Omental fat pad (tissue), 3 donors: ENCODE measurements at regions not wholly inside any gene's neighbourhood (a gene's known extent, or its start where the extent isn't known, plus 50 kb on each side); places are given as distances from the start of the nearest gene placed in this dataset.
"Not testable (repeated sequence)": the region's sequence is repeated elsewhere in the genome, so short reads cannot be mapped to it uniquely, and the experiment has no call there.

Source experiments
- ATAC-seq: fragments of 150-250 bp; one replicate; pipeline ENCODE4 v1.9.1; 2016; ENCODE audit warnings: mild to moderate bottlenecking, moderate library complexity; ENCODE audit not compliant: low FRiP score
- DNase-seq: peaks from one replicate; pipeline ENCODE4 v3.0.0-alpha.2; 2019; ENCODE audit warnings: low spot score
- CTCF ChIP-seq, 3 donors: fragments of 450-650 bp; IDR thresholded peaks; one replicate each; pipeline ENCODE4 v1.5.1; 2016 to 2017; ENCODE audit warnings: antibody characterized with exemption in 3 of 3, mild to moderate bottlenecking in 3 of 3, moderate library complexity in 2 of 3

GRCh38 chr7:119838444-119838843, 434.5 kb upstream of the KCND2 start:
- no peak for TF ChIP-seq CTCF (IDR thresholded peaks at IDR 0.05)
- no peak for DNase-seq
- no peak for ATAC-seq

- DNase-seq (no peak), ATAC-seq (no peak)
- no peak for TF ChIP-seq CTCF (IDR thresholded peaks at IDR 0.05)
Observed at GRCh38 chr7:119842337-119842736, 430.6 kb upstream of the KCND2 start.

GRCh38 chr7:119842786-119843185, 430.2 kb upstream of the KCND2 start:
- ATAC-seq, result no peak
- no peak for TF ChIP-seq CTCF (IDR thresholded peaks at IDR 0.05)
- no peak for DNase-seq

- ATAC-seq (no peak), DNase-seq (no peak)
- TF ChIP-seq CTCF (IDR thresholded peaks at IDR 0.05), result no peak
Observed at GRCh38 chr7:119861385-119861784, 411.6 kb upstream of the KCND2 start.

- ATAC-seq, result no peak
- TF ChIP-seq CTCF (IDR thresholded peaks at IDR 0.05), result no peak
- DNase-seq, result no peak
Observed at GRCh38 chr7:119868387-119868786, 404.6 kb upstream of the KCND2 start.

- TF ChIP-seq CTCF (IDR thresholded peaks at IDR 0.05), result no peak
- ATAC-seq (no peak), DNase-seq (no peak)
Observed at GRCh38 chr7:119879835-119880234, 393.1 kb upstream of the KCND2 start.

- DNase-seq, result no peak
- no peak for ATAC-seq
- TF ChIP-seq CTCF (IDR thresholded peaks at IDR 0.05), result no peak
Observed at GRCh38 chr7:119886007-119886406, 387.0 kb upstream of the KCND2 start.

- not testable (repeated sequence) for DNase-seq, ATAC-seq
Observed at GRCh38 chr7:119886525-119886924, 386.4 kb upstream of the KCND2 start.
